ENCODE measurements at regions not wholly inside any gene's neighbourhood (a gene's known extent, or its start where the extent isn't known, plus 50 kb on each side); places are given as distances from the start of the nearest gene placed in this dataset.

DNA sequence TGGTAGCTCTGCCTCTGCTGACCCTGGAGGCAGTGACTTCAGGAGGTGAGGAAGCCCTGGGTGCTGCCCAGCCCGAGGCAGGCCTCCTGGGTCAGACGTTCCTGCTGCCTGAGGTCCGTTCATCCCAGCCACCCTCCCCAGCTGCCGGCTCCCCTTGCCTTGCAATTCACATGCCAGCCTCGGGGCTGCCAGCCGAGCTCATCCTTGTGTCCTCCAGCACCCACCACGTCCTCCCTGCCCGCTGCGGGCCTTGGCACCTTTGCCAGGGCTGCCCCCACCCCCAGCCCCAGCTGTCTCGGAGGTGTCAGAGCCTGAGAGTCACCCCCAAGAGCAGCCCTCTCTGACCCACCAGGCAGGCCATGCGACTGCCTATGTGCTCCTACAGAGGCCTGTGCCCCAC, 162.1 kb upstream of the RNF32 start:
- TF ChIP-seq EZH2 (IDR thresholded peaks at IDR 0.05; ENCODE audit: borderline replicate concordance, insufficient read depth, low read depth, low read length, poor library complexity, severe bottlenecking), result no peak
- TF ChIP-seq CTCF (IDR thresholded peaks at IDR 0.05), result no peak

Data from B cell (primary cell).